Aorta (tissue), 5 donors: ENCODE measurements at regions not wholly inside any gene's neighbourhood (a gene's known extent, or its start where the extent isn't known, plus 50 kb on each side); places are given as distances from the start of the nearest gene placed in this dataset.

Experiments
- ATAC-seq: fragments of 200-7000 bp; cut with Tn5 transposase; one replicate; pipeline ENCODE4 v1.9.1; 2022; ENCODE audit warnings: moderate library complexity; ENCODE audit not compliant: low FRiP score
- DNase-seq, 2 donors: peaks; one replicate each; pipeline ENCODE4 v3.0.0-alpha.2; 2020
- H3K27ac ChIP-seq, 2 donors: one replicate each; pipeline ENCODE4 v1.5.1; 2013; ENCODE audit warnings: low read length in 2 of 2, mild to moderate bottlenecking in 2 of 2, moderate library complexity in 2 of 2, control low read depth in 1 of 2, inconsistent platforms in 1 of 2, low read depth in 1 of 2
- H3K27me3 ChIP-seq, 2 donors: one replicate each; pipeline ENCODE4 v1.6.1; 2013; ENCODE audit warnings: control low read depth in 1 of 2, low read length in 1 of 2, mild to moderate bottlenecking in 1 of 2, moderate library complexity in 1 of 2; ENCODE audit not compliant: insufficient read depth in 2 of 2, control insufficient read depth in 1 of 2
- H3K36me3 ChIP-seq, 2 donors: one replicate each; pipeline ENCODE4 v1.6.1; 2013; ENCODE audit warnings: control low read depth in 1 of 2, low read length in 1 of 2, mild to moderate bottlenecking in 1 of 2; ENCODE audit not compliant: insufficient read depth in 2 of 2, control insufficient read depth in 1 of 2
- H3K4me1 ChIP-seq, 2 donors: one replicate each; pipeline ENCODE4 v1.6.1; 2013; ENCODE audit warnings: low read length in 2 of 2, control low read depth in 1 of 2, mild to moderate bottlenecking in 1 of 2, moderate library complexity in 1 of 2; ENCODE audit not compliant: insufficient read depth in 2 of 2, control insufficient read depth in 1 of 2
- H3K4me3 ChIP-seq, 2 donors: one replicate each; pipeline ENCODE4 v1.5.1; 2013; ENCODE audit warnings: low read length in 2 of 2, control low read depth in 1 of 2, mild to moderate bottlenecking in 1 of 2
- H3K9me3 ChIP-seq: one replicate; pipeline ENCODE4 v1.6.1; 2013; ENCODE audit warnings: mild to moderate bottlenecking, low read length; ENCODE audit not compliant: control insufficient read depth
- WGBS, 2 donors: extraction: QIAGEN DNeasy Blood & Tissue Kit; methylation state at CpG; one replicate each; pipeline ENCODE4 v1.1.7; 2013; 5-methylcytosine and 5-hydroxymethylcytosine counted together
- intact Hi-C, 2 donors: fragments of 100-400 bp; cut with DNase I; formaldehyde crosslinking; loops; one replicate each; pipeline versions ENCODE4 v1.14.2 to v1.15.0; 2022
- donor health status: healthy with polysubstance abuse.
- donor health status: Bipolar disorder and iron deficiency.
- donor health status: DM: no; HTN: no; CAD: no.
- donor health status: DM: no; HTN: no; CAD: no.
- donor health status: DM: yes; HTN: yes; CAD: no.

GRCh38 chr12:98408681-98409080 lies 106.7 kb upstream of the TMPO start:
- DNase-seq = no peak
- WGBS, 2 donors = 74 to 83% methylated on average over 4 of the region's 4 CpGs
- intact Hi-C loops = no loop called here
- Histone ChIP-seq H3K36me3 (no peaks in the 10 kb centered on the region), H3K4me1 (no peaks in the 10 kb centered on the region), H3K4me3 (no peak overlapping the region), H3K27ac (no peak overlapping the region), H3K9me3 (peaks cover 5% of the 10 kb centered on the region), H3K27me3 (no peaks in the 10 kb centered on the region)
- no peak for ATAC-seq

DNA sequence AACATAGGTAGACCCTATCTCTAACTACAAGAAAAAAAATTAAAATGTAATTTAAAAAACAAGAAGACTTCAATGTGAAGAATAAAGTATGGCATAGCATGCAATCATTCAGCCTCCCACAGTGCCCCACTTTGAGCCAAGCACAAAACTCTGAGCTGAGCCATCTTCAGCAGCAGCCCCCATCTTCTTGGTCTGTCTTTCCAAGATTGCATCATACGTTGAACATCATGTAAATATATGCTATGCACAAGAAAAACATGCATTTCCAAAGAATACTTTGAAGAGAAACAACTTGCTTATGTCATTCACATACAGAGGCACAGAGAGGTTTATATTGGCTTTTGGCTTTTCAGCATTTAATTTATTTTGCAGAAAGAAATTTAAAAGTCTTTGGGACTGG lies 105.8 kb upstream of the TMPO start:
- ATAC-seq (no peak), DNase-seq (no peak)
- H3K27me3 ChIP-seq = no peaks in the 10 kb centered on the region
- 60 to 68% methylated on average over 1 of the region's 1 CpG for WGBS, 2 donors
- intact Hi-C loops = no loop called here
- H3K9me3 ChIP-seq = peaks cover 5% of the 10 kb centered on the region
- no peak overlapping the region for H3K4me3 ChIP-seq
- H3K36me3 ChIP-seq = no peaks in the 10 kb centered on the region
- no peak overlapping the region for H3K27ac ChIP-seq
- no peaks in the 10 kb centered on the region for H3K4me1 ChIP-seq

GRCh38 chr12:98410356-98410755 lies 105.0 kb upstream of the TMPO start:
- no peaks in the 10 kb centered on the region for H3K27me3 ChIP-seq
- H3K9me3 ChIP-seq = peaks cover 5% of the 10 kb centered on the region
- no peak overlapping the region for H3K27ac ChIP-seq
- DNase-seq = no peak
- intact Hi-C loops = loop anchor here in 1 of 2 donors (10.0 kb wide), 1 partner anchor 234 kb away; the partner anchor contains the start of genes APAF1 and IKBIP
- ATAC-seq = no peak
- H3K4me3 ChIP-seq = no peak overlapping the region
- H3K4me1 ChIP-seq = no peaks in the 10 kb centered on the region
- H3K36me3 ChIP-seq = no peaks in the 10 kb centered on the region

DNA sequence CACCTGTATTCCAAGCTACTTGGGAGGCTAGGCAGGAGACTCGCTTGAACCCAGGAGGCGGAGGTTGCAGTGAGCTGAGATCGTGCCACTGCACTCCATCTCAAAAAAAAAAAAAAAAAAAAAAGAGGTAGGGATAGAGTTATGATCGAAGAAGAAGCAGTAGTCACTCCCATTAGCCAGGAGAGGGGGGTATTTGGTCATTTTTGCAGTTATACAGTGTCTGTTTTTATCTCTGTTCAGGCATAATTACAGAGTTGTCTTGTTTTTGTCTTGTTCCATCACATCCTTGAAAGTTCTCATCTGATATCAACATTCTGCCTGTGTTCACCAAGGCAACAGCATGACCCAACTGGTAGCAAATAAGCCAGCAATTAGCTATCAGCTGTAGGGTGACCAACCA lies 98.5 kb upstream of the TMPO start:
- peak overlapping the region in 1 of 2 donors; percentile 43 for H3K27ac ChIP-seq

DNA sequence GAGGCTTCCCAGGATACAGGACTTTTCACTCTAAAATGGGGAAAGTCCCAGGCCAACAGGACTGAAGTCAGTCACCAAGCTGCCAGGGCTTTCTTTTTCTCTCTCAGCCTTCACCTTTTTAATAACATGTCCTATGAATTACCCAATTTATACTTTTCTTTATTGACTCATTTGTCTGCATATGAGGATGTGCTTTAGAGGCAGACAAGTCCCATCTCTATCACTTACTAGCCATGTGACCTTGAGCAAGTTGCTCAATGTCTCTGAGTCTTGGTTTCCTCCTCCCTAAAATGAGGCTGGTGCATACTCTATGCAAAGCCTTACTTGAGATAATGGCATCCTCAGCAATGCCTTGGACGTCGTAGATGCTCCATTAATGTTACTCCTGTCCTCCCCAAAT lies 98.1 kb upstream of the TMPO start:
- Histone ChIP-seq H3K4me3 (no peak overlapping the region), H3K4me1 (no peaks in the 10 kb centered on the region), H3K27me3 (no peaks in the 10 kb centered on the region), H3K36me3 (no peaks in the 10 kb centered on the region), H3K27ac (peak overlapping the region in 1 of 2 donors; percentile 52), H3K9me3 (no peaks in the 10 kb centered on the region)
- ATAC-seq (no peak), DNase-seq (no peak)
- intact Hi-C loops = loop anchor here (5.0 to 10.0 kb wide), 3 partner anchors 85 to 228 kb away; partner anchors contain the start of genes APAF1 (in 1 of the 2), IKBIP (in 1 of the 2) and SLC25A3 (in 1 of the 2)
- 87 to 92% methylated on average over 2 of the region's 2 CpGs for WGBS, 2 donors

More for the DNA sequence above, 98.5 kb upstream of the TMPO start:
- no peak for DNase-seq
- Histone ChIP-seq H3K4me1 (no peaks in the 10 kb centered on the region), H3K27me3 (no peaks in the 10 kb centered on the region), H3K4me3 (no peak overlapping the region), H3K36me3 (no peaks in the 10 kb centered on the region), H3K9me3 (no peaks in the 10 kb centered on the region)
- ATAC-seq = no peak
- 66 to 70% methylated on average over 4 of the region's 4 CpGs for WGBS, 2 donors
- intact Hi-C loops = loop anchor here (5.0 to 10.0 kb wide), 3 partner anchors 85 to 228 kb away; partner anchors contain the start of genes APAF1 (in 1 of the 2), IKBIP (in 1 of the 2) and SLC25A3 (in 1 of the 2)

DNA sequence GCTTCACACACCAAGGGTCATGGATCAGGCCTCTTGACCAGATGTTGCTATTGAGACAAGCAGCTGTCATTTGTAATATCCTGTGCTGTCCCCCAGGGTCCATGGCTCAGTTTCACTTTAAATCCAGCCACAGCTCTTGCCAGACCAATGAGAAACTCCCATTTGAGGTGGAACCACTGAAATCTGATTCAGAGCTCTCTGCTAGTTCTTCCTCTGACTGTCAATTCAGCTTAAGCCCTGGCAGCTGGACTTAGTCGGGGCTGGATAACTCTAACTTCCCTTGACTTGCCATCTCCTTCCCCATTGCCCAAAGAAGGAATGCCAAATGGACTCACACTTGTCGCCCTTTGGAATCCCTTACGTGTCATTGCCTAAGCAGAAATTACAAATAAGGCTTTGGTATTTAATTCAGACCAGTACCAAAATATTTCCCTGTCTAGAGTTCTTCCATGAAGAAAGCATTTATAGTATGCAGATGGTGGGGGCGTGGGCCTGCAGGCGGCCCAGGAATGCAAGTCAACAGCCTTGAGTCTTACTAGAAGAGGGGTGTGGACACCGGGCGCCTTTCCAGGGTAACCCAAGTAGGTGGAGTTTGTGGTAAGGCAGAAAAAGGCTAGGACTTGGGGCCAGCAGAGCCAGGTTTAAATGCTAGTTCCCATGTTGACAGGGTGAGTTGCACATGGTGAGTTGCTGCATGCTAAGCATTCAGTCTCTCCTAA lies 96.9 kb upstream of the TMPO start:
- Histone ChIP-seq H3K4me1 (no peaks in the 10 kb centered on the region), H3K4me3 (no peak overlapping the region), H3K36me3 (no peaks in the 10 kb centered on the region), H3K27me3 (no peaks in the 10 kb centered on the region), H3K27ac (peak overlapping the region; percentile 91 to 94), H3K9me3 (no peaks in the 10 kb centered on the region)
- 0 to 3% methylated on average over 7 of the region's 7 CpGs for WGBS, 2 donors
- DNase-seq = peak; percentile 96 to 97
- intact Hi-C loops = loop anchor here (5.0 to 10.0 kb wide), 3 partner anchors 84 to 226 kb away; partner anchors contain the start of genes APAF1 (in 1 of the 2), IKBIP (in 1 of the 2) and SLC25A3 (in 1 of the 2)
- peak; percentile 90 for ATAC-seq

DNA sequence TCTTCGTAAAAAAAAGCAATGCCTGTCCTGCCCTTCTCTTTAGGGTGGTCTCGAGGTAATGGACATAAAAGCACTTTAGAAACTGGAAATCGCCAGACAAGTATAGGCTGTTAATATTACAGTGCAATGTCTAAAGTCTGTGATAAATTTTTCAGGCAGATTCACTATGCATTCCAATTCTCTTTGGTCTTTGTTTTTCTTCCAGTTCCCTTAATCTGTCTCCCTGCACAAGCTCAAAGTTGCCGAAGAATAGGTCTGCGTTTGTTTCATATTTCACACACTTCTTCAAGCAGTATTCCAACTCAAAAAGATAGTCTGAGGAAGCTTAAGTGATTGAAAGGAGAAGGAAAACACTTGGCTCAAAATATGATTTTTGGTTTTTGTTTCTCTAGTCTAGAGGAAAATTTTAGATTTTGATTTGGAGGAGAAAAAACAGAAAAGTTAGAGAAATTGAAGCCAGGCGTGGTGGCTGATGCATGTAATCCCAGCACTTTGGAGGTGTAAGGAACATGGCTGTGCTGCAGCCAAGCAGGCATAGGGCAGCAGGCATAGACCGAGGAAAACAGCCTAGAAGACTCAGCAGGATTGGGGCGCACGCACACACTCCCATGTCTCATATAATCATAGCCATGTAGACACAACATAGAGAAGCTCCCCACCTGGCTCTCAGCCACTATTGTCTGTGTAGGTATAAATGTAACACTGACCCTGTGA lies 96.2 kb upstream of the TMPO start:
- Histone ChIP-seq H3K36me3 (no peaks in the 10 kb centered on the region), H3K4me3 (no peak overlapping the region), H3K27ac (peak overlapping the region; percentile 30 to 59), H3K27me3 (no peaks in the 10 kb centered on the region), H3K9me3 (no peaks in the 10 kb centered on the region), H3K4me1 (no peaks in the 10 kb centered on the region)
- no peak for DNase-seq
- no peak for ATAC-seq
- WGBS, 2 donors = 39 to 51% methylated on average over 9 of the region's 9 CpGs
- intact Hi-C loops = loop anchor here (5.0 to 10.0 kb wide), 3 partner anchors 83 to 226 kb away; partner anchors contain the start of genes APAF1 (in 1 of the 2), IKBIP (in 1 of the 2) and SLC25A3 (in 1 of the 2)

- Histone ChIP-seq H3K4me1 (peaks cover 0 to 2% of the 10 kb centered on the region in 2 donors), H3K27ac (peak overlapping the region in 1 of 2 donors; percentile 59), H3K27me3 (no peaks in the 10 kb centered on the region), H3K4me3 (no peak overlapping the region), H3K9me3 (no peaks in the 10 kb centered on the region), H3K36me3 (no peaks in the 10 kb centered on the region)
- DNase-seq (no peak), ATAC-seq (no peak)
- intact Hi-C loops = loop anchor here (5.0 to 10.0 kb wide), 4 partner anchors 82 to 225 kb away; partner anchors contain the start of genes APAF1 (in 1 of the 2), IKBIP (in 1 of the 2), SLC25A3 (in 1 of the 2) and TMPO (in 1 of the 2)
- 80 to 81% methylated on average over 16 of the region's 16 CpGs for WGBS, 2 donors
Measured at GRCh38 chr12:98419795-98420404, 95.5 kb upstream of the TMPO start.
